SU-DHL-6 (cell line): ENCODE measurements at regions not wholly inside any gene's neighbourhood (a gene's known extent, or its start where the extent isn't known, plus 50 kb on each side); places are given as distances from the start of the nearest gene placed in this dataset.
"Not testable (repeated sequence)": the region's sequence is repeated elsewhere in the genome, so short reads cannot be mapped to it uniquely, and the experiment has no call there.

Experiments
- H2AFZ ChIP-seq: fragments of 200-600 bp; sonication (generic); 2 replicates; pipeline ENCODE4 v1.6.1; 2014; ENCODE audit warnings: low read depth, mild to moderate bottlenecking, moderate library complexity, mixed read lengths, antibody characterized with exemption, low read length; ENCODE audit not compliant: severe bottlenecking
- H3F3A ChIP-seq: fragments of 200-600 bp; shearing (Covaris generic); 2 replicates; pipeline ENCODE4 v1.6.0; 2016; ENCODE audit warnings: antibody characterized with exemption, mild to moderate bottlenecking; ENCODE audit not compliant: insufficient read depth
- H3K27ac ChIP-seq: fragments of 200-600 bp; sonication (generic); 2 replicates; pipeline ENCODE4 v1.5.1; 2016; ENCODE audit warnings: low read depth, mild to moderate bottlenecking, low read length, moderate library complexity, mixed read lengths
- H3K27me3 ChIP-seq: fragments of 200-600 bp; sonication (generic), shearing (Covaris generic); 2 replicates; pipeline ENCODE4 v1.6.0; 2014; ENCODE audit warnings: mild to moderate bottlenecking, low read length
- H3K36me3 ChIP-seq: fragments of 200-600 bp; sonication (generic); 2 replicates; pipeline ENCODE4 v1.6.1; 2014; ENCODE audit warnings: mild to moderate bottlenecking, low read length, mixed read lengths
- H3K4me2 ChIP-seq: fragments of 300-600, 200-600 bp; shearing (Covaris generic), sonication (generic); 2 replicates; pipeline ENCODE4 v1.6.0; 2014; ENCODE audit warnings: low read length, low read depth, mild to moderate bottlenecking; ENCODE audit not compliant: poor library complexity, severe bottlenecking
- H3K4me3 ChIP-seq: fragments of 200-600 bp; sonication (generic); 2 replicates; pipeline ENCODE4 v1.5.1; 2014; ENCODE audit warnings: antibody characterized with exemption, low read length, mild to moderate bottlenecking, mixed read lengths; ENCODE audit not compliant: insufficient read depth, poor library complexity, severe bottlenecking
- H3K79me2 ChIP-seq: fragments of 200-600 bp; sonication (generic); 2 replicates; pipeline ENCODE4 v1.6.1; 2014; ENCODE audit warnings: mild to moderate bottlenecking, low read length, moderate library complexity; ENCODE audit not compliant: insufficient read depth
- H3K9ac ChIP-seq: fragments of 200-600 bp; sonication (generic); 2 replicates; pipeline ENCODE4 v1.7.0; 2014; ENCODE audit warnings: mild to moderate bottlenecking, low read length
- H3K9me2 ChIP-seq: fragments of 200-600 bp; sonication (generic); replicated peaks from 2 replicates; pipeline ENCODE4 v1.6.1; 2014; ENCODE audit warnings: low read length; ENCODE audit not compliant: insufficient read depth
- H3K9me3 ChIP-seq: fragments of 200-600 bp; sonication (generic); 2 replicates; pipeline ENCODE4 v1.6.1; 2014; ENCODE audit warnings: low read length, mixed read lengths; ENCODE audit not compliant: insufficient read depth
- H4K20me1 ChIP-seq: fragments of 200-600 bp; sonication (generic); 2 replicates; pipeline ENCODE4 v1.6.1; 2014; ENCODE audit warnings: low read depth, mild to moderate bottlenecking, antibody characterized with exemption, low read length, moderate library complexity, mixed read lengths
- EZH2phosphoT487 ChIP-seq: fragments of 200-600 bp; sonication (generic), shearing (Covaris generic); conservative IDR thresholded peaks from 2 replicates; pipeline ENCODE4 v1.6.1; 2018; ENCODE audit warnings: mild to moderate bottlenecking, antibody characterized with exemption, low read length, moderate library complexity, mixed read lengths
- TF ChIP-seq, protein P1 (sequence below): fragments of 200-600 bp; sonication (generic); IDR thresholded peaks from one replicate; pipeline ENCODE4 v1.5.1; 2017; ENCODE audit warnings: antibody characterized with exemption, mild to moderate bottlenecking, low read length, moderate library complexity; ENCODE audit not compliant: insufficient read depth, poor library complexity, severe bottlenecking

DNA sequence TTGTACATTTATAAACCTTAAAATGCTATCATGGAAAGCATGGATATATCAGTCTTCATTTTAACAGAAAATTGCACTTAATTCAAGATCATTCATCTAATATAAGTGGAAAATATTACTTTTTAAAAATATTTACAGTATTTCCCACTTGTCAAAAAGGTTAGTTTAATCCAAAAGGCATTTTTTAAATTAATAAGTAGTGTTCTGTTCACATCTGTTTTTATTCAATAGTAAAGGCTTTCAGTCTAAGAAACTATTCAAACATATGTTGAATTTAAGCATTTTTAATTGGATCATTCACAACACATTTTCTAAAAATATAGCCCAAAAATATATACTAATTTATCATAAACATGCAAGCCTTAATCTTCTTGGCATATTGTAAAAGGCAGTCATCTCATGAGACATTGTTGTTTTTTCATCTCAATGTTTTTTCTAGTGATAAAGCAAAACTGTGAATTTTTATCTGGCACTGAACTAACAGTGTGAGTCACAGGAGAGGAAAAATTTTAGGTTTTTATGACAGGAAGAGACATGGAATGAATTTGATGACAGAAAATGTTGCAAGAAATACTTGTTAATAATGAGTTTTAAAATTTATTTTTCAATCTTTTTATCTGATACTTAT is 1642.5 kb upstream of the TMEFF2 start:
- H3F3A ChIP-seq, result no peaks in the 10 kb centered on the region
- no peaks in the 10 kb centered on the region for H3K79me2 ChIP-seq
- H4K20me1 ChIP-seq, result no peaks in the 10 kb centered on the region
- H3K27me3 ChIP-seq, result no peaks in the 10 kb centered on the region
- H3K9ac ChIP-seq, result no peak overlapping the region
- H3K36me3 ChIP-seq, result no peaks in the 10 kb centered on the region
- H3K4me3 ChIP-seq, result no peak overlapping the region
- TF ChIP-seq EZH2phosphoT487, result no peak
- no peak overlapping the region for H2AFZ ChIP-seq
- H3K9me2 ChIP-seq, result no peaks in the 10 kb centered on the region
- no peaks in the 10 kb centered on the region for H3K9me3 ChIP-seq
- H3K27ac ChIP-seq, result no peak overlapping the region
- no peak overlapping the region for H3K4me2 ChIP-seq

DNA sequence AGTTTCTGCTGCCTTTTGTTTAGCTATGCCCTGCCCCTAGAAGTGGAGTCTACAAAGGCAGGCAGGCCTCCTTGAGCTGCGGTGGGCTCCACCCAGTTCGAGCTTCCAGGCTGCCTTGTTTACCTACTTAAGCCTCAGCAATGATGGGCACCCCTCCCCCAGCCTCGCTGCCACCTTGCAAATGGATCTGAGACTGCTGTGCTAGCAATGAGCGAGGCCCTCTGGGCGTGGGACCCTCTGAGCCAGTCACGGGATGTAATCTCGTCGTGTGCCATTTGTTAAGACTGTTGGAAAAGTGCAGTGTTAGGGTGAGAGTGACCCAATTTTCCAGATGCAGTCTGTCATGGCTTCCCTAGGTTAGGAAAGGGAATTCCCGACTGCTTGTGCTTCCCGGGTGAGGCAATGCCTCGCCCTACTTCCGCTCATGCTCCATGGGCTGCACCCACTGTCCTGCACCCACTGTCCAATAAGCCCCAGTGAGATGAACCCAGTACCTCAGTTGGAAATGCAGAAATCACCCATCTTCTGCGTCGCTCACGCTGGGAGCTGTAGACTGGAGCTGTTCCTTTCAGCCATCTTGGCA is 1641.8 kb upstream of the TMEFF2 start:
- not testable (repeated sequence) for H3K9ac ChIP-seq, H3K27me3 ChIP-seq

DNA sequence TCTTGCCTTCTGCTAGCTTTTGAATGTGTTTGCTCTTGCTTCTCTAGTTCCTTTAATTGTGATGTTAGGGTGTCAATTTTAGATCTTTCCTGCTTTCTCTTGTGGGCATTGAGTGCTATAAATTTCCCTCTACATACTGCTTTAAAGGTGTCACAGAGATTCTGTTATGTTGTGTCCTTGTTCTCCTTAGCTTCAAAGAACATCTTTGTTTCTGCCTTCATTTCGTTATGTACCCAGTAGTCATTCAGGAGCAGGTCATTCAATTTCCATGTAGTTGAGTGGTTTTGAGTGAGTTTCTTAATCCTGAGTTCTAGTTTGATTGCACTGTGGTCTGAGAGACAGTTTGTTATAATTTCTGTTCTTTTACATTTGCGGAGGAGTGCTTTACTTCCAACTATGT is 1639.2 kb upstream of the TMEFF2 start:
- H3K27ac ChIP-seq, H3K9me3 ChIP-seq, H3K9ac ChIP-seq, H4K20me1 ChIP-seq, H3K9me2 ChIP-seq, H3F3A ChIP-seq, H3K36me3 ChIP-seq, H3K4me2 ChIP-seq, H3K79me2 ChIP-seq, H3K4me3 ChIP-seq, H3K27me3 ChIP-seq, H2AFZ ChIP-seq: not testable (repeated sequence)

More for the DNA sequence above, 1641.8 kb upstream of the TMEFF2 start:
- H2AFZ ChIP-seq, H3K27ac ChIP-seq, H4K20me1 ChIP-seq, H3K9me3 ChIP-seq, H3K79me2 ChIP-seq, H3K4me2 ChIP-seq, H3K36me3 ChIP-seq, H3K9me2 ChIP-seq, H3K4me3 ChIP-seq, H3F3A ChIP-seq: not testable (repeated sequence)

DNA sequence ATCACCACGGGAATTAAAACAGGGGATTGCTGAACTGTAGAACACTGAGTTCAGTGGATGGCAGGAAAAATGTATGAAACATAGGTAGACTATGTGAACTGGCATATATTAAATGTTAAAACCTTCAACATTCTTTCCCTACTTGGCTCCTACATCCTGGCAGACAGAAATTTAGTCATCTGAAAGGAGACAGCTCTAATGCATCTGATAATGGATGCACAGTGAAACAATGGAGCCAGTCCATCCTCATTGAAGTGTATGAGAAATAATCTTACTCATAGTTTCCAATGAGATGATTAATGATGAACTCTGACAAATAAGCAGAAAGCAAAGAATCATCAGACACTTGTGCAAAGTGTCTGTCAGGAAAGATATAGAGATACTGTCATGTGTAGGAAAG is 1629.7 kb upstream of the TMEFF2 start:
- H3K27me3 ChIP-seq, result no peaks in the 10 kb centered on the region
- no peaks in the 10 kb centered on the region for H4K20me1 ChIP-seq
- H3K4me3 ChIP-seq, result no peak overlapping the region
- no peaks in the 10 kb centered on the region for H3K9me2 ChIP-seq
- no peaks in the 10 kb centered on the region for H3K79me2 ChIP-seq
- H3K9me3 ChIP-seq, result peaks cover 4% of the 10 kb centered on the region; the same call in 1 of the 2 replicates
- TF ChIP-seq EZH2phosphoT487, result no peak
- TF ChIP-seq, protein P1, sequence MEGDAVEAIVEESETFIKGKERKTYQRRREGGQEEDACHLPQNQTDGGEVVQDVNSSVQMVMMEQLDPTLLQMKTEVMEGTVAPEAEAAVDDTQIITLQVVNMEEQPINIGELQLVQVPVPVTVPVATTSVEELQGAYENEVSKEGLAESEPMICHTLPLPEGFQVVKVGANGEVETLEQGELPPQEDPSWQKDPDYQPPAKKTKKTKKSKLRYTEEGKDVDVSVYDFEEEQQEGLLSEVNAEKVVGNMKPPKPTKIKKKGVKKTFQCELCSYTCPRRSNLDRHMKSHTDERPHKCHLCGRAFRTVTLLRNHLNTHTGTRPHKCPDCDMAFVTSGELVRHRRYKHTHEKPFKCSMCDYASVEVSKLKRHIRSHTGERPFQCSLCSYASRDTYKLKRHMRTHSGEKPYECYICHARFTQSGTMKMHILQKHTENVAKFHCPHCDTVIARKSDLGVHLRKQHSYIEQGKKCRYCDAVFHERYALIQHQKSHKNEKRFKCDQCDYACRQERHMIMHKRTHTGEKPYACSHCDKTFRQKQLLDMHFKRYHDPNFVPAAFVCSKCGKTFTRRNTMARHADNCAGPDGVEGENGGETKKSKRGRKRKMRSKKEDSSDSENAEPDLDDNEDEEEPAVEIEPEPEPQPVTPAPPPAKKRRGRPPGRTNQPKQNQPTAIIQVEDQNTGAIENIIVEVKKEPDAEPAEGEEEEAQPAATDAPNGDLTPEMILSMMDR, result no peak
- no peaks in the 10 kb centered on the region for H3K36me3 ChIP-seq
- no peak overlapping the region for H3K27ac ChIP-seq
- no peak overlapping the region for H2AFZ ChIP-seq
- no peaks in the 10 kb centered on the region for H3F3A ChIP-seq
- H3K4me2 ChIP-seq, result no peak overlapping the region
- H3K9ac ChIP-seq, result no peak overlapping the region
